HepG2 (cell line): ENCODE measurements at regions not wholly inside any gene's neighbourhood (a gene's known extent, or its start where the extent isn't known, plus 50 kb on each side); places are given as distances from the start of the nearest gene placed in this dataset.

ENCODE experiments used
- ATAC-seq: fragments of 200-7000 bp; cut with Tn5 transposase; 3 replicates; pipeline ENCODE4 v1.9.1; 2020; ENCODE audit warnings: mild to moderate bottlenecking, moderate library complexity
- BruUV-seq: library from RNA; stranded (reverse); fragments of 400-500 nt; replicated peaks from 2 replicates; lab custom pipeline; 2021; lab: Mats Ljungman, UMichigan
- CTCF ChIA-PET: fragments of 300-600 bp; formaldehyde crosslinking; extraction: SDS; loops from one replicate; lab custom pipeline; 2021; ENCODE audit warnings: low total read pairs, inconsistent platforms, low intra/inter-chr PET ratio; lab: Yijun Ruan, JAX
- POLR2A ChIA-PET: fragments of 350-600 bp; sonication (Branson Sonifier 250); formaldehyde crosslinking; loops from one replicate; lab custom pipeline; 2020; ENCODE audit warnings: antibody characterized with exemption, inconsistent platforms; lab: Yijun Ruan, JAX
- DNase-seq: peaks from one replicate; pipeline ENCODE4 v3.0.0-alpha.2; 2015; ENCODE audit warnings: low spot score
- FAIRE-seq: peaks from 3 replicates; lab custom pipeline; 2011; peaks lifted over from hg19 to GRCh38; lab: Jason Lieb, UNC
- H2AFZ ChIP-seq: one replicate; pipeline ENCODE4 v1.6.1; 2011; ENCODE audit warnings: low read length, inconsistent platforms
- H3K27ac ChIP-seq: fragments of 300-600 bp; 3 replicates; pipeline ENCODE4 v1.8.0; 2011; ENCODE audit warnings: mixed run types, mild to moderate bottlenecking, mixed read lengths, low read length, inconsistent platforms; ENCODE audit not compliant: insufficient read depth; ENCODE audit errors: extremely low read length
- H3K27me3 ChIP-seq, 2 experiments: fragments of 200-600 bp in 1 of 2; 2 replicates in 1 of 2; 3 replicates in 1 of 2; pipeline versions ENCODE4 v1.6.0 to v1.8.0; 2011; ENCODE audit warnings: low read length in 2 of 2, mild to moderate bottlenecking in 2 of 2, moderate library complexity in 2 of 2, inconsistent platforms in 1 of 2; ENCODE audit not compliant: insufficient read depth in 2 of 2, control insufficient read depth in 1 of 2
- H3K36me3 ChIP-seq, 2 experiments: fragments of 200-600 bp in 1 of 2; replicated peaks in 1 of 2; 2 replicates in 1 of 2; 3 replicates in 1 of 2; pipeline versions ENCODE4 v1.5.1 to v1.8.0; 2011; ENCODE audit warnings: low read length in 2 of 2, inconsistent platforms in 1 of 2; ENCODE audit not compliant: insufficient read depth in 2 of 2, control insufficient read depth in 1 of 2
- H3K4me1 ChIP-seq: 2 replicates; pipeline ENCODE4 v1.5.1; 2012; ENCODE audit warnings: low read length, inconsistent platforms; ENCODE audit not compliant: insufficient read depth
- H3K4me2 ChIP-seq: 2 replicates; pipeline ENCODE4 v1.6.0; 2011; ENCODE audit warnings: low read depth, low read length, inconsistent platforms
- H3K4me3 ChIP-seq, 3 experiments: fragments of 200-600 bp in 1 of 3; sonication (generic), shearing (Covaris generic) in 1 of 3; replicated peaks in 1 of 3; 2 replicates each; pipeline ENCODE4 v1.5.1; 2011 to 2016; ENCODE audit warnings: low read length in 3 of 3, inconsistent platforms in 2 of 3, low read depth in 2 of 3, mild to moderate bottlenecking in 2 of 3, control low read depth in 1 of 3, mixed read lengths in 1 of 3; ENCODE audit not compliant: insufficient read depth in 1 of 3
- H3K79me2 ChIP-seq: one replicate; pipeline ENCODE4 v1.6.1; 2011; ENCODE audit warnings: low read length, inconsistent platforms; ENCODE audit not compliant: insufficient read depth
- H3K9ac ChIP-seq: 2 replicates; pipeline ENCODE4 v1.6.0; 2011; ENCODE audit warnings: mild to moderate bottlenecking, low read depth, low read length, inconsistent platforms; ENCODE audit not compliant: insufficient read depth
- H3K9me3 ChIP-seq: 2 replicates; pipeline ENCODE4 v1.5.1; 2012; ENCODE audit warnings: mild to moderate bottlenecking, low read length
- H4K20me1 ChIP-seq: 2 replicates; pipeline ENCODE4 v1.6.0; 2011; ENCODE audit warnings: inconsistent platforms, mild to moderate bottlenecking, low read length, moderate library complexity; ENCODE audit not compliant: insufficient read depth
- CCDC6 ChIP-seq: sonication (generic); formaldehyde crosslinking; IDR thresholded peaks from 2 replicates; pipeline ENCODE4 v1.8.1; 2022; ENCODE audit warnings: mild to moderate bottlenecking, missing genetic modification reagents, moderate library complexity
- CTCF ChIP-seq: sonication (generic); formaldehyde crosslinking; IDR thresholded peaks from 2 replicates; pipeline ENCODE4 v1.5.0; 2020; ENCODE audit warnings: mild to moderate bottlenecking, missing genetic modification reagents, moderate library complexity
- EZH2 ChIP-seq: conservative IDR thresholded peaks from 2 replicates; pipeline ENCODE4 v1.6.1; 2012; ENCODE audit warnings: mild to moderate bottlenecking, low read depth, low read length, moderate library complexity
- GATA4 ChIP-seq: sonication (generic); IDR thresholded peaks from 2 replicates; pipeline ENCODE4 v1.6.1; 2016; ENCODE audit warnings: antibody characterized with exemption, low read depth, borderline replicate concordance
- GRHL1 ChIP-seq: sonication (generic); formaldehyde crosslinking; conservative IDR thresholded peaks from 2 replicates; pipeline ENCODE4 v1.8.0; 2022; ENCODE audit warnings: missing genetic modification reagents
- NRL ChIP-seq: sonication (generic); formaldehyde crosslinking; IDR thresholded peaks from 2 replicates; pipeline ENCODE4 v1.5.0; 2020; ENCODE audit warnings: missing genetic modification reagents, mild to moderate bottlenecking, moderate library complexity, borderline replicate concordance
- POLR2A ChIP-seq, 2 experiments: IDR thresholded peaks; 2 replicates each; pipeline ENCODE4 v1.6.1; 2011; ENCODE audit warnings: low read depth in 2 of 2, low read length in 2 of 2, mild to moderate bottlenecking in 1 of 2, moderate library complexity in 1 of 2; ENCODE audit not compliant: insufficient read depth in 1 of 2
- SMC3 ChIP-seq: IDR thresholded peaks from 2 replicates; pipeline ENCODE4 v1.6.1; 2011; ENCODE audit warnings: low read length, improper control_type of control experiment
- STAG1 ChIP-seq: sonication (generic); formaldehyde crosslinking; IDR thresholded peaks from 2 replicates; pipeline ENCODE4 v1.4.0; 2020; ENCODE audit warnings: missing genetic modification reagents
- YY1 ChIP-seq: IDR thresholded peaks from 2 replicates; pipeline ENCODE4 v1.6.1; 2011; ENCODE audit warnings: low read length, low read depth, moderate library complexity, mild to moderate bottlenecking; ENCODE audit not compliant: insufficient read depth, insufficient replicate concordance
- ZBTB21 ChIP-seq: sonication (generic); formaldehyde crosslinking; IDR thresholded peaks from 2 replicates; pipeline ENCODE4 v1.4.0; 2020; ENCODE audit warnings: missing genetic modification reagents
- ZFP37 ChIP-seq: sonication (generic); formaldehyde crosslinking; IDR thresholded peaks from 2 replicates; pipeline ENCODE4 v1.4.0; 2020; ENCODE audit warnings: missing genetic modification reagents, borderline replicate concordance
- ZMYM2 ChIP-seq: sonication (generic); formaldehyde crosslinking; IDR thresholded peaks from 2 replicates; pipeline ENCODE4 v1.8.0; 2022; ENCODE audit warnings: mild to moderate bottlenecking, missing genetic modification reagents
- ZNF282 ChIP-seq: fragments of 450-650 bp; IDR thresholded peaks from 2 replicates; pipeline ENCODE4 v1.6.1; 2018; ENCODE audit not compliant: partially characterized antibody
- ZNF543 ChIP-seq: sonication (generic); formaldehyde crosslinking; IDR thresholded peaks from 2 replicates; pipeline ENCODE4 v1.4.0; 2020; ENCODE audit warnings: mild to moderate bottlenecking, missing genetic modification reagents
- ZSCAN9 ChIP-seq: IDR thresholded peaks from 2 replicates; pipeline ENCODE4 v1.6.1; 2016; ENCODE audit warnings: borderline replicate concordance
- ZZZ3 ChIP-seq: sonication (generic); formaldehyde crosslinking; IDR thresholded peaks from 2 replicates; pipeline ENCODE4 v1.4.0; 2020; ENCODE audit warnings: missing genetic modification reagents, mild to moderate bottlenecking, borderline replicate concordance
- WGBS: methylation state at CpG from one replicate; pipeline ENCODE4 v1.1.6; 2017; ENCODE audit warnings: low lambda C conversion rate; 5-methylcytosine and 5-hydroxymethylcytosine counted together
- in situ Hi-C: cut with HindIII; loops from 2 replicates; pipeline ENCODE4 v1.10.0; 2017; ENCODE audit warnings: low pct_unique_long_range_greater_than_20kb; ENCODE audit not compliant: extremely low pct_ligation_motif_present
- intact Hi-C: fragments of 100-400 bp; cut with micrococcal nuclease; formaldehyde crosslinking; loops from one replicate; pipeline ENCODE4 v1.10.0; 2022; ENCODE audit not compliant: unreplicated experiment

- no peak overlapping the region for H3K27ac ChIP-seq
- no peak overlapping the region for H2AFZ ChIP-seq
These were observed 87.5 kb upstream of the SGIP1 start for GRCh38 chr1:66446261-66447001.

More at GRCh38 chr1:66446261-66447001, 87.5 kb upstream of the SGIP1 start:
- Histone ChIP-seq H3K9ac (no peak overlapping the region), H3K79me2 (no peaks in the 10 kb centered on the region), H3K4me3 (no peak overlapping the region), H4K20me1 (no peaks in the 10 kb centered on the region), H3K27me3 (no peaks in the 10 kb centered on the region), H3K4me2 (no peak overlapping the region), H3K36me3 (no peaks in the 10 kb centered on the region), H3K9me3 (no peaks in the 10 kb centered on the region), H3K4me1 (no peaks in the 10 kb centered on the region)
- WGBS: 12% methylated on average over 8 of the region's 8 CpGs
- BruUV-seq: no TSS peak
- intact Hi-C loops: loop anchor here (1.0 to 2.0 kb wide), 4 partner anchors 193 to 487 kb away; no protein-coding TSS in a partner anchor
- DNase-seq (peak; percentile 47), ATAC-seq (peak; percentile 77; the same call in 2 of the 3 replicates), FAIRE-seq (peak; percentile 77)
- in situ Hi-C loops: loop anchor here (10.0 kb wide), 1 partner anchor 192 kb away; no protein-coding TSS in a partner anchor
- CTCF ChIA-PET: interaction anchor here (1.6 to 2.0 kb wide), 3 partner anchors 193 to 488 kb away, joined by 7 to 16 read pairs (median 12); no protein-coding TSS in a partner anchor
- TF ChIP-seq NRL (CRISPR knock-in tag) (no peak), CTCF (CRISPR knock-in tag) (peak; percentile 78), GATA4 (no peak), ZNF543 (CRISPR knock-in tag) (no peak), SMC3 (peak; percentile 90), ZNF282 (no peak), ZBTB21 (CRISPR knock-in tag) (no peak), YY1 (peak; percentile 49), ZFP37 (no peak), ZMYM2 (CRISPR knock-in tag) (no peak), GRHL1 (CRISPR knock-in tag) (no peak), EZH2 (no peak), STAG1 (CRISPR knock-in tag) (peak; percentile 87), ZSCAN9 (no peak), POLR2A (IDR thresholded peaks at IDR 0.05; ENCODE audit: insufficient read depth in 1 of 2, low read depth in 2 of 2, low read length in 2 of 2) (no peak), CCDC6 (CRISPR knock-in tag) (no peak), ZZZ3 (CRISPR knock-in tag) (no peak)
- POLR2A ChIA-PET: no interaction called here
